Cardiac muscle cell (in vitro differentiated cells and primary cell): ENCODE measurements at regions not wholly inside any gene's neighbourhood (a gene's known extent, or its start where the extent isn't known, plus 50 kb on each side); places are given as distances from the start of the nearest gene placed in this dataset.

ENCODE experiments used
- DNase-seq, 2 donors: peaks; one replicate each; pipeline versions ENCODE4 v3.0.0 to v3.0.0-alpha.2; 2010 to 2017; ENCODE audit warnings: low read depth in 1 of 2, low spot score in 1 of 2
- H3K27ac ChIP-seq: fragments of 200-600 bp; sonication (generic); 2 replicates; pipeline ENCODE4 v1.5.1; 2016
- H3K27me3 ChIP-seq: fragments of 200-600 bp; sonication (generic); 2 replicates; pipeline ENCODE4 v1.6.0; 2016; ENCODE audit warnings: control low read depth
- H3K36me3 ChIP-seq: fragments of 200-600 bp; sonication (generic); 2 replicates; pipeline ENCODE4 v1.5.1; 2016; ENCODE audit warnings: control low read depth
- H3K4me1 ChIP-seq: fragments of 200-600 bp; sonication (generic); 2 replicates; pipeline ENCODE4 v1.8.1; 2017; ENCODE audit warnings: low read depth, mild to moderate bottlenecking, mixed run types
- H3K4me3 ChIP-seq: fragments of 200-600 bp; sonication (generic); 2 replicates; pipeline ENCODE4 v1.5.1; 2016; ENCODE audit warnings: mild to moderate bottlenecking
- H3K9me3 ChIP-seq: fragments of 200-600 bp; sonication (generic); 2 replicates; pipeline ENCODE4 v1.5.1; 2017; ENCODE audit warnings: low read depth, mild to moderate bottlenecking, control low read depth
- CTCF ChIP-seq: IDR thresholded peaks from 2 replicates; pipeline ENCODE4 v1.5.1; 2012; ENCODE audit warnings: low read depth, mild to moderate bottlenecking, low read length

- no peak overlapping the region for H3K4me3 ChIP-seq
- no peak overlapping the region for H3K27ac ChIP-seq
- H3K4me1 ChIP-seq: no peaks in the 10 kb centered on the region
- no peaks in the 10 kb centered on the region for H3K27me3 ChIP-seq
- no peaks in the 10 kb centered on the region for H3K36me3 ChIP-seq
- H3K9me3 ChIP-seq: no peaks in the 10 kb centered on the region
- DNase-seq: no peak
- no peak for TF ChIP-seq CTCF
These were observed 145.0 kb upstream of the DMAC1 start for GRCh38 chr9:7944572-7944971.

GRCh38 chr9:7937761-7938491 is 138.3 kb upstream of the DMAC1 start:
- H3K36me3 ChIP-seq: no peaks in the 10 kb centered on the region
- no peak overlapping the region for H3K4me3 ChIP-seq
- H3K9me3 ChIP-seq: no peaks in the 10 kb centered on the region
- no peak overlapping the region for H3K27ac ChIP-seq
- no peak for TF ChIP-seq CTCF
- DNase-seq: no peak
- no peaks in the 10 kb centered on the region for H3K27me3 ChIP-seq
- no peaks in the 10 kb centered on the region for H3K4me1 ChIP-seq

GRCh38 chr9:7936996-7937395 is 137.4 kb upstream of the DMAC1 start:
- no peak for TF ChIP-seq CTCF
- no peaks in the 10 kb centered on the region for H3K9me3 ChIP-seq
- H3K27me3 ChIP-seq: no peaks in the 10 kb centered on the region
- H3K4me3 ChIP-seq: no peak overlapping the region
- no peak overlapping the region for H3K27ac ChIP-seq
- H3K4me1 ChIP-seq: no peaks in the 10 kb centered on the region
- no peaks in the 10 kb centered on the region for H3K36me3 ChIP-seq
- no peak for DNase-seq

DNA sequence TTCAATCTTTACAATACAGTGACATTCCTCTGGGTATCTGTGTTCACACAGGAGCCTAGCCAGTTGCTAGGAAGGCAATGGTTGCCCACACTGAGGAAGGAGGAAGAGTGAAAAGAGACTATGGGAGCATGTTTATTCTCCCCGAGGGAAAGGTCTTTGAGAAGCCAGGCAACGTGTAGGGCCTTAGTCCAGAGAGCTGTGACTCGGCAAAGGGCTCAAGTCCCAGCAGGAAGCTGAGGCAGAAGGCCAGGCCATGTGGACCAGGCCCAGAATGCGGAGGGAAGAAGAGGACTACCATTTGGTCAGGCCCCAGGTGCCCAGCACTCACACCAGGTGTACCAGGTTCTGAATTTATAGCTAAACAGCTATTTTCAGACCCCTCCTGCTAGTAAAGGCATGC is 136.6 kb upstream of the DMAC1 start:
- Histone ChIP-seq H3K27me3 (no peaks in the 10 kb centered on the region), H3K36me3 (no peaks in the 10 kb centered on the region), H3K9me3 (no peaks in the 10 kb centered on the region), H3K27ac (no peak overlapping the region), H3K4me3 (no peak overlapping the region), H3K4me1 (no peaks in the 10 kb centered on the region)
- TF ChIP-seq CTCF: no peak
- DNase-seq: no peak

DNA sequence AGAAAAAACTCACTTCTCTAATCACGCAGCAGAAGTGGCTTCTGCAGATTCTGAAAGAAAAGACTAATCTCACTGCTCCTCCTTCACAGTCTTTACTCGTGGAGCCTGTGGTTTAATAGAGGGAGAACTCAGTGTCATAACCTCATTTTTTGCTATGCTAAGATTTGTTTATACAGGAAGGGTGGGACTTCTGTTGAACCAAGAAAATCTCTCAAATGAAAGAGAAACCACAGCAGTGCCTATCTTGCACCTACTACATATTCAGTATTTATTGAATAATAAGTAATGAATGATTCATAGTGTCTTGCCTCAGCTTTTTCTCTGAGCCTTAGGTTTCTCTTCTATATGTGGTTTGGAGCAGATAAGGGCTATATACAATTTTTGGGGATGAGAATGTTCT is 136.1 kb upstream of the DMAC1 start:
- DNase-seq: no peak
- no peak overlapping the region for H3K27ac ChIP-seq
- H3K4me1 ChIP-seq: no peaks in the 10 kb centered on the region
- H3K36me3 ChIP-seq: no peaks in the 10 kb centered on the region
- H3K9me3 ChIP-seq: no peaks in the 10 kb centered on the region
- no peaks in the 10 kb centered on the region for H3K27me3 ChIP-seq
- no peak overlapping the region for H3K4me3 ChIP-seq
- TF ChIP-seq CTCF: no peak
